ENCODE measurements at regions not wholly inside any gene's neighbourhood (a gene's known extent, or its start where the extent isn't known, plus 50 kb on each side); places are given as distances from the start of the nearest gene placed in this dataset.

- no peak for TF ChIP-seq GLIS3 (CRISPR knock-in tag; IDR thresholded peaks at IDR 0.05)
- TF ChIP-seq TOX (CRISPR knock-in tag; IDR thresholded peaks at IDR 0.05; ENCODE audit: borderline replicate concordance), result no peak
- no peak for TF ChIP-seq ZC3H10 (CRISPR knock-in tag; IDR thresholded peaks at IDR 0.05)
- no peak for TF ChIP-seq ZNF70 (CRISPR knock-in tag; IDR thresholded peaks at IDR 0.05)
- TF ChIP-seq PATZ1 (CRISPR knock-in tag; IDR thresholded peaks at IDR 0.05; ENCODE audit: borderline replicate concordance), result no peak
- TF ChIP-seq ZFP3 (CRISPR knock-in tag; IDR thresholded peaks at IDR 0.05), result no peak
- no peak for TF ChIP-seq OSR1 (CRISPR knock-in tag; IDR thresholded peaks at IDR 0.05)
- TF ChIP-seq CREB5 (CRISPR knock-in tag; IDR thresholded peaks at IDR 0.05; ENCODE audit: low read depth), result no peak
These were observed 106.3 kb upstream of the TBX3 start for GRCh38 chr12:114790276-114790675.
